ENCODE measurements at regions not wholly inside any gene's neighbourhood (a gene's known extent, or its start where the extent isn't known, plus 50 kb on each side); places are given as distances from the start of the nearest gene placed in this dataset.

DNA sequence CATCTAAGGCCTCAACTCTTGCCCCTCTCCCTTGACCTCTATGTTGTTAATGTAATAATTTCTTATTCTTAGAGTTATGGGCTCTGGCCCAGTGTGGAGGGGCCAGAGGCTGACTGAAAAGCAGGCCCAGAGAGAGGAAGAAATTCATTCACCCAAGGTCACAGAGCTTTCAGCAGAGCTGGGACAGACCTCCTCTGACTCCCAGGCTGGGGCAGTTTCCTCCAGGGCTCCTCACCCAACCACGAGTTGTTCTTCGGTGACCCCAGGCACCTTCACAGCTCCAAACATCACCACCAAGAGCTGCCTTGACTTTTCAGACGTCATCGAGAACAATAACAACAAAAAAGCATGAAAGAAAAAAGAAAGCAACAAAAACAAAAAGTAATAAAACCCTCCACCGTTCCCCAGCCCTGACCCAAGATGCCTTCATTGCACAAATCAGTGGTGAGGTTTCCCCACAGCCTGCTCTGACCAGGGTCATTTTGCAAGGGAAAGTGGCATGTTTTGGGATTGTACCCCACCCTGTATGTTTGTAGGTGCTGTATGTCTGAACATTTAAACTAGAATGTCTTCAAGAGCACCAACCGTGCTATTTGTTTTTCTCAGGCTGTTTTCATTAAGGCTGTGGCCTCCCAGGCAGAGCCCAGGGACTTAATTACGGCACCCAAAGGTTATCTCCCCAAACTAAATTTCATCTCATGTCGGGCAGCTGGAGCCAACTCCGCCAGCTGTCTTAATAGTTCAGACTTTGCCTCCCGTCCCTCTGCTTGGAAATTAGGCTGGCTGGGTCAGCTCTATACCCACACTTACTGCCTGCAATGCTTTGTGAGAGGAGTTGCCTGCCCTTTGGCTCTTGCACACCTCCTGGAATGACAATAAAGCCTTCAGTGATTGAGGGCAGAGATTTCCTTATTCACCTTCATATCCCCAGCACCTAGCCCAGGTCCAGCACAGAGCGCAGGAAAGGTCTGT is 173.8 kb downstream of the RPLP1 start:
- TF ChIP-seq CTCF (IDR thresholded peaks at IDR 0.05) (no peak), POLR2A (IDR thresholded peaks at IDR 0.05) (no peak), EP300 (IDR thresholded peaks at IDR 0.05) (no peak)

Data from gastroesophageal sphincter (tissue), 3 donors.